SK-N-SH (cell line): ENCODE measurements at regions not wholly inside any gene's neighbourhood (a gene's known extent, or its start where the extent isn't known, plus 50 kb on each side); places are given as distances from the start of the nearest gene placed in this dataset.

Source experiments
- CTCF ChIA-PET: fragments of 300-600, 350-600 bp; formaldehyde crosslinking; extraction: SDS; loops from one replicate; lab custom pipeline; 2021; lab: Yijun Ruan, JAX
- POLR2A ChIA-PET: fragments of 350-600 bp; sonication (Branson Sonifier 250); formaldehyde crosslinking; extraction: SDS; loops from one replicate; lab custom pipeline; 2020; ENCODE audit warnings: antibody characterized with exemption, inconsistent platforms; lab: Yijun Ruan, JAX
- DNase-seq: peaks from one replicate; pipeline ENCODE4 v3.0.0; 2012
- H2AFZ ChIP-seq: fragments of 200-600 bp; sonication (generic); 2 replicates; pipeline ENCODE4 v1.8.1; 2016; ENCODE audit warnings: antibody characterized with exemption, mild to moderate bottlenecking, low read depth
- H3F3A ChIP-seq: fragments of 200-600 bp; sonication (generic); replicated peaks from 2 replicates; pipeline ENCODE3; 2016; ENCODE audit warnings: antibody characterized with exemption, mild to moderate bottlenecking; ENCODE audit not compliant: insufficient read depth
- H3K27ac ChIP-seq, 2 experiments: fragments of 200-500 bp in 1 of 2; fragments of 200-600 bp in 1 of 2; sonication (Bioruptor generic) in 1 of 2; sonication (generic), shearing (Covaris generic) in 1 of 2; 2 replicates each; pipeline versions ENCODE4 v1.5.1 to v1.6.1; 2014 to 2016; ENCODE audit warnings: low read depth in 2 of 2, inconsistent platforms in 1 of 2, low read length in 1 of 2, mild to moderate bottlenecking in 1 of 2, mixed read lengths in 1 of 2
- H3K27me3 ChIP-seq: fragments of 200-600 bp; sonication (generic), shearing (Covaris generic); 2 replicates; pipeline ENCODE4 v1.6.1; 2016; ENCODE audit warnings: mixed run types; ENCODE audit not compliant: insufficient read depth
- H3K36me3 ChIP-seq, 2 experiments: fragments of 200-500 bp in 1 of 2; fragments of 200-600 bp in 1 of 2; sonication (Bioruptor generic) in 1 of 2; sonication (generic) in 1 of 2; replicated peaks in 1 of 2; 2 replicates each; pipeline versions ENCODE3 to v1.5.1; 2014 to 2016; ENCODE audit warnings: low read length in 1 of 2, mild to moderate bottlenecking in 1 of 2; ENCODE audit not compliant: insufficient read depth in 2 of 2, control insufficient read depth in 1 of 2
- H3K4me1 ChIP-seq, 2 experiments: fragments of 200-500 bp in 1 of 2; fragments of 200-600 bp in 1 of 2; sonication (Bioruptor generic) in 1 of 2; sonication (generic), shearing (Covaris generic) in 1 of 2; 2 replicates each; pipeline versions ENCODE4 v1.5.1 to v1.6.1; 2014 to 2016; ENCODE audit warnings: low read depth in 1 of 2, low read length in 1 of 2, mixed run types in 1 of 2; ENCODE audit not compliant: insufficient read depth in 2 of 2, control insufficient read depth in 1 of 2
- H3K4me2 ChIP-seq: fragments of 200-600 bp; sonication (generic), shearing (Covaris generic); 2 replicates; pipeline ENCODE4 v1.6.1; 2017; ENCODE audit warnings: mixed run types
- H3K4me3 ChIP-seq, 2 experiments: fragments of 200-500 bp in 1 of 2; fragments of 200-600 bp in 1 of 2; sonication (Bioruptor generic) in 1 of 2; sonication (generic), shearing (Covaris generic) in 1 of 2; 2 replicates each; pipeline versions ENCODE4 v1.5.1 to v1.8.1; 2014 to 2016; ENCODE audit warnings: low read depth in 2 of 2, inconsistent platforms in 1 of 2, low read length in 1 of 2, mild to moderate bottlenecking in 1 of 2, mixed read lengths in 1 of 2, moderate library complexity in 1 of 2
- H3K79me2 ChIP-seq: fragments of 200-600 bp; sonication (generic); 2 replicates; pipeline ENCODE4 v1.8.1; 2017; ENCODE audit warnings: mild to moderate bottlenecking; ENCODE audit not compliant: insufficient read depth
- H3K9ac ChIP-seq: fragments of 200-600 bp; sonication (generic); 2 replicates; pipeline ENCODE4 v1.6.1; 2017; ENCODE audit warnings: mixed run types
- H3K9me2 ChIP-seq: fragments of 200-600 bp; sonication (generic); 2 replicates; pipeline ENCODE4 v1.6.1; 2017; ENCODE audit warnings: mixed run types
- H3K9me3 ChIP-seq: fragments of 200-600 bp; sonication (generic); 2 replicates; pipeline ENCODE4 v1.6.1; 2017; ENCODE audit warnings: mixed run types, mild to moderate bottlenecking, moderate library complexity
- H4K20me1 ChIP-seq: fragments of 200-600 bp; sonication (generic); 2 replicates; pipeline ENCODE4 v1.6.1; 2017; ENCODE audit warnings: mild to moderate bottlenecking, mixed run types; ENCODE audit not compliant: insufficient read depth
- CHD2 ChIP-seq: fragments of 150-350 bp; IDR thresholded peaks from 2 replicates; pipeline ENCODE4 v1.6.1; 2018; ENCODE audit warnings: low read length; ENCODE audit not compliant: partially characterized antibody
- ELF1 ChIP-seq: IDR thresholded peaks from 2 replicates; pipeline ENCODE4 v1.4.0; 2012
- EP300 ChIP-seq, 2 experiments: IDR thresholded peaks; 2 replicates each; pipeline versions ENCODE4 v1.4.0 to v1.6.1; 2012; ENCODE audit warnings: borderline replicate concordance in 1 of 2, low read depth in 1 of 2, low read length in 1 of 2
- FOSL2 ChIP-seq: IDR thresholded peaks from 2 replicates; pipeline ENCODE4 v1.4.0; 2012; ENCODE audit warnings: low read depth, mild to moderate bottlenecking, moderate library complexity, borderline replicate concordance
- GABPA ChIP-seq: IDR thresholded peaks from 2 replicates; pipeline ENCODE4 v1.4.0; 2012; ENCODE audit warnings: low read depth, mild to moderate bottlenecking
- JUND ChIP-seq: IDR thresholded peaks from 2 replicates; pipeline ENCODE4 v1.4.0; 2012
- MXI1 ChIP-seq: IDR thresholded peaks from 2 replicates; pipeline ENCODE4 v1.6.1; 2012; ENCODE audit warnings: mild to moderate bottlenecking, low read depth, low read length, improper control_type of control experiment
- PBX3 ChIP-seq: IDR thresholded peaks from 2 replicates; pipeline ENCODE4; 2012
- RAD21 ChIP-seq: IDR thresholded peaks from 2 replicates; pipeline ENCODE4 v1.6.1; 2012; ENCODE audit warnings: mild to moderate bottlenecking, low read length
- REST ChIP-seq: IDR thresholded peaks from 2 replicates; pipeline ENCODE4 v1.6.1; 2012; ENCODE audit warnings: mild to moderate bottlenecking, low read depth, low read length, moderate library complexity
- RFX5 ChIP-seq: IDR thresholded peaks from 2 replicates; pipeline ENCODE4 v1.6.1; 2012; ENCODE audit warnings: mild to moderate bottlenecking, improper control_type of control experiment, low read length
- RXRA ChIP-seq: IDR thresholded peaks from 2 replicates; pipeline ENCODE4 v1.4.0; 2012; ENCODE audit warnings: low read depth, mild to moderate bottlenecking, borderline replicate concordance
- TCF12 ChIP-seq: IDR thresholded peaks from 2 replicates; pipeline ENCODE4 v1.4.0; 2012
- YY1 ChIP-seq: IDR thresholded peaks from 2 replicates; pipeline ENCODE4 v1.4.0; 2012; ENCODE audit warnings: low read depth, mild to moderate bottlenecking
- WGBS: methylation state at CpG from one replicate; pipeline ENCODE4 v1.1.6; 2017; ENCODE audit warnings: low lambda C conversion rate; 5-methylcytosine and 5-hydroxymethylcytosine counted together
- TF ChIP-seq, protein P1 (sequence below): IDR thresholded peaks from 2 replicates; pipeline ENCODE4 v1.4.0; 2012; ENCODE audit warnings: low read depth, borderline replicate concordance
- TF ChIP-seq, protein P2 (sequence below): IDR thresholded peaks from 2 replicates; pipeline ENCODE4 v1.4.0; 2012; ENCODE audit warnings: low read depth

GRCh38 chr3:94787066-94787465 is 724.2 kb downstream of the NSUN3 start:
- Histone ChIP-seq H3K9ac (no peak overlapping the region), H3K4me3 (no peak overlapping the region), H2AFZ (no peak overlapping the region), H3K27me3 (no peaks in the 10 kb centered on the region), H3K4me2 (no peak overlapping the region), H3K9me3 (no peaks in the 10 kb centered on the region), H3K4me1 (no peaks in the 10 kb centered on the region), H4K20me1 (no peaks in the 10 kb centered on the region), H3K27ac (no peak overlapping the region), H3K36me3 (no peaks in the 10 kb centered on the region), H3K79me2 (no peaks in the 10 kb centered on the region), H3K9me2 (no peaks in the 10 kb centered on the region), H3F3A (no peaks in the 10 kb centered on the region)
- 53% methylated on average over 5 of the region's 5 CpGs for WGBS
- POLR2A ChIA-PET = no interaction called here
- CTCF ChIA-PET = interaction anchor here (0.6 kb wide), 1 partner anchor 315 kb away, joined by 3 read pairs; no protein-coding TSS in a partner anchor
- no peak for DNase-seq
- TF ChIP-seq GABPA = no peak
- TF ChIP-seq RAD21 = no peak
- TF ChIP-seq, protein P1, sequence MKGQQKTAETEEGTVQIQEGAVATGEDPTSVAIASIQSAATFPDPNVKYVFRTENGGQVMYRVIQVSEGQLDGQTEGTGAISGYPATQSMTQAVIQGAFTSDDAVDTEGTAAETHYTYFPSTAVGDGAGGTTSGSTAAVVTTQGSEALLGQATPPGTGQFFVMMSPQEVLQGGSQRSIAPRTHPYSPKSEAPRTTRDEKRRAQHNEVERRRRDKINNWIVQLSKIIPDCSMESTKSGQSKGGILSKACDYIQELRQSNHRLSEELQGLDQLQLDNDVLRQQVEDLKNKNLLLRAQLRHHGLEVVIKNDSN = no peak
- TF ChIP-seq, protein P2, sequence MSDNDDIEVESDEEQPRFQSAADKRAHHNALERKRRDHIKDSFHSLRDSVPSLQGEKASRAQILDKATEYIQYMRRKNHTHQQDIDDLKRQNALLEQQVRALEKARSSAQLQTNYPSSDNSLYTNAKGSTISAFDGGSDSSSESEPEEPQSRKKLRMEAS = no peak
- TF ChIP-seq CHD2 = no peak
- no peak for TF ChIP-seq ELF1
- no peak for TF ChIP-seq REST
- TF ChIP-seq RXRA = no peak
- TF ChIP-seq, all 33 proteins: peak for 0

DNA sequence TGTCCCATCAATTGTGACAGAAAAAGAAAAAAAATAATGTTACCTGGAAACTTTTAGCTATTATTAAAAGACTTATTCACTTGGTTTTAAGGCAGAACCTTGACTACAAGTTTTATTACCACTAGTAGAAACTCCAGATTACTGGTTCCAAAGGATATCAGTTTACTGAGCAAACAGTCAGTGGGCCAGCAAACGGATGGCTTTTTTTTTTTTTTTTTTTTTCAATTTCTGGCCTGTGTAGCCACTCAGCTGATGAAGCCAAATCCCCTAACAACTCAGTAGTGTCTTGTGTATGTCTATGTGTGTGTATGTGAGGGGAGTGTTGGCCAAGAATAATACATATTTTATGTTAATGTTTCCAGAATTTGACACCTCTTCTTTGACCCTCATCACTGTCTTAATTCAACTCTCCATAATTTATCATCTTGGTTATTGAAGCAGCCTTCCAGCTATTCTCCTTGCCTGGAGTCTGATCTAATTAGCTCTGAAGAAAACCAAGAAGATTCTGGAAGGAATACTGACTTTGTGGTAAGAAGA is 724.9 kb downstream of the NSUN3 start:
- Histone ChIP-seq H2AFZ (no peak overlapping the region), H3K9ac (no peak overlapping the region)
- POLR2A ChIA-PET = no interaction called here

More for the DNA sequence above, 724.9 kb downstream of the NSUN3 start:
- WGBS = 11% methylated on average over 1 of the region's 1 CpG
- Histone ChIP-seq H3K4me2 (no peak overlapping the region), H3K4me1 (no peaks in the 10 kb centered on the region), H3K27me3 (no peaks in the 10 kb centered on the region), H3K4me3 (no peak overlapping the region), H4K20me1 (no peaks in the 10 kb centered on the region), H3K27ac (no peak overlapping the region), H3K79me2 (no peaks in the 10 kb centered on the region), H3K36me3 (no peaks in the 10 kb centered on the region), H3F3A (no peaks in the 10 kb centered on the region), H3K9me3 (no peaks in the 10 kb centered on the region), H3K9me2 (no peaks in the 10 kb centered on the region)
- no peak for DNase-seq
- CTCF ChIA-PET = no interaction called here
- TF ChIP-seq MXI1 (no peak), GABPA (no peak), ELF1 (no peak), CHD2 (no peak), JUND (no peak), YY1 (no peak), RXRA (no peak), RAD21 (no peak), FOSL2 (no peak), RFX5 (no peak), PBX3 (no peak), TCF12 (no peak), EP300 (IDR thresholded peaks at IDR 0.05; ENCODE audit: borderline replicate concordance in 1 of 2, low read depth in 1 of 2, low read length in 1 of 2) (no peak)
- TF ChIP-seq, protein P2 = no peak
- TF ChIP-seq, protein P1 = no peak
